ENCODE measurements at regions not wholly inside any gene's neighbourhood (a gene's known extent, or its start where the extent isn't known, plus 50 kb on each side); places are given as distances from the start of the nearest gene placed in this dataset.
A peak's percentile ranks its signal among the peaks of the same experiment; 100 is the strongest.

DNA sequence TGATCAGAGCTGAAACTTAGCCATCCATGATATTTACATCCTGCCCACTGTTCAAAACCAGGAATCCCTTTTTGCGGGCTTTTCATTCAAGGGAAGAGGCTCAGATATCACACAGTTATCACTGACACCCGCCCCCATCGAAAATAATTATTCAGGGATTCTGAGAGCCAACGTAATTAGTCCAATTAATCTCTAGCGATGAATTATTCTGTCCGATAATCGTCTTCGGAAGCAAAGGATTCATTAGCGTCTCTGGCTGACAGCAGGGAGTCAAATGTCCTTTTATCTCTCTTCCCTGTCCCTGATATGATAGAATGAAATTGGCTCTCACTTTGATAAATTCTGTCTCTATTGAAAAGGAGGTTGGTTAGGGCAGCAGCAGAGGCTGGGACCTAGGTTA is 140.4 kb upstream of the IPO9 start:
- DNase-seq (no peak), ATAC-seq (no peak)
- WGBS, result 83% methylated on average over 9 of the region's 9 CpGs
- Histone ChIP-seq H3K4me1 (ENCODE audit: control insufficient read depth, insufficient read depth, low read length) (peaks cover 9% of the 10 kb centered on the region), H3K27me3 (ENCODE audit: control insufficient read depth, insufficient read depth) (no peaks in the 10 kb centered on the region), H3K4me3 (ENCODE audit: low read length) (no peak overlapping the region), H3K27ac (ENCODE audit: low read length) (no peak overlapping the region), H3K9me3 (ENCODE audit: control insufficient read depth, low read length) (no peaks in the 10 kb centered on the region)
- intact Hi-C loops (cut with DNase I), result no loop called here

DNA sequence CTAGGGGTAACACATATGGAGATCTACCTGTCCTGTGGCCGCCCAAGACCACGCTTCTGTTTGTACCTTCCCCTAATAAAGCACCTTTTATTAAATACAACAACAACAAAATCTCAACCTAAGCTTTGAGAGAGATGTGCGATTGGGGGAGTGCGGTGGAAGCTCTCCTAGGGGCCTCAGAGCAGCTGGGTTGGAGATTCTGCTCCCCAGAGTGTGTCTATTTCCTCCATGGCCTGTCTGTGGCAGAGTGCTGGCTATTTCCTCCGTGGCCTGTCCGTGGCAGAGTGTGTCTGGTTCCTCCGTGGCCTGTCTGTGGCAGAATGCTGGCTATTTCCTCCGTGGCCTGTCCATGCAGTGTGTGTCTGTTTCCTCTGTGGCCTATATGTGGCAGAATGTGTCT is 139.3 kb upstream of the IPO9 start:
- H3K27me3 ChIP-seq (ENCODE audit: control insufficient read depth, insufficient read depth), result no peaks in the 10 kb centered on the region
- peaks cover 18% of the 10 kb centered on the region for H3K4me1 ChIP-seq (ENCODE audit: control insufficient read depth, insufficient read depth, low read length)
- H3K9me3 ChIP-seq (ENCODE audit: control insufficient read depth, low read length), result no peaks in the 10 kb centered on the region
- no peak overlapping the region for H3K4me3 ChIP-seq (ENCODE audit: low read length)
- H3K27ac ChIP-seq (ENCODE audit: low read length), result no peak overlapping the region
- DNase-seq (no peak), ATAC-seq (no peak)
- WGBS, result 96% methylated on average over 8 of the region's 8 CpGs
- intact Hi-C loops (cut with DNase I), result loop anchor here in 2 of 4 donors (10.0 kb wide), 2 partner anchors 45 to 55 kb away; no protein-coding TSS in a partner anchor

DNA sequence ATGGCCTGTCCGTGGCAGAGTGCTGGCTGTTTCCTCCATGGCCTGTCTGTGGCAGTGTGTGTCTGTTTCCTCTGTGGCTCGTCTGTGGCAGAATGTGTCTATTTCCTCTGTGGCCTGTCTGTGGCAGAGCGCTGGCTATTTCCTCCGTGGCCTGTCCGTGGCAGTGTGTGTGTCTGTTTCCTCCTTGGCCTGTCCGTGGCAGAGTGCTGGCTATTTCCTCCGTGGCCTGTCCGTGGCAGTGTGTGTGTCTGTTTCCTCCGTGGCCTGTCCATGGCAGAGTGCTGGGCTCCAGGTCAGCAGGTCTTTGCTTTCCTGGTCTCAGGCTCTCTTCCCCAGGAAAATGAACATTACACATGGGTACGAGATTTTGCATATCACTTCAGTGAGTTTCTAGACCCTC is 138.4 kb upstream of the IPO9 start:
- WGBS, result 84% methylated on average over 10 of the region's 10 CpGs
- ATAC-seq, result no peak
- Histone ChIP-seq H3K27me3 (ENCODE audit: control insufficient read depth, insufficient read depth) (no peaks in the 10 kb centered on the region), H3K4me1 (ENCODE audit: control insufficient read depth, insufficient read depth, low read length) (peaks cover 26% of the 10 kb centered on the region), H3K27ac (ENCODE audit: low read length) (no peak overlapping the region), H3K9me3 (ENCODE audit: control insufficient read depth, low read length) (no peaks in the 10 kb centered on the region), H3K4me3 (ENCODE audit: low read length) (no peak overlapping the region)
- intact Hi-C loops (cut with DNase I), result loop anchor here in 2 of 4 donors (10.0 kb wide), 2 partner anchors 46 to 56 kb away; no protein-coding TSS in a partner anchor
- no peak for DNase-seq

DNA sequence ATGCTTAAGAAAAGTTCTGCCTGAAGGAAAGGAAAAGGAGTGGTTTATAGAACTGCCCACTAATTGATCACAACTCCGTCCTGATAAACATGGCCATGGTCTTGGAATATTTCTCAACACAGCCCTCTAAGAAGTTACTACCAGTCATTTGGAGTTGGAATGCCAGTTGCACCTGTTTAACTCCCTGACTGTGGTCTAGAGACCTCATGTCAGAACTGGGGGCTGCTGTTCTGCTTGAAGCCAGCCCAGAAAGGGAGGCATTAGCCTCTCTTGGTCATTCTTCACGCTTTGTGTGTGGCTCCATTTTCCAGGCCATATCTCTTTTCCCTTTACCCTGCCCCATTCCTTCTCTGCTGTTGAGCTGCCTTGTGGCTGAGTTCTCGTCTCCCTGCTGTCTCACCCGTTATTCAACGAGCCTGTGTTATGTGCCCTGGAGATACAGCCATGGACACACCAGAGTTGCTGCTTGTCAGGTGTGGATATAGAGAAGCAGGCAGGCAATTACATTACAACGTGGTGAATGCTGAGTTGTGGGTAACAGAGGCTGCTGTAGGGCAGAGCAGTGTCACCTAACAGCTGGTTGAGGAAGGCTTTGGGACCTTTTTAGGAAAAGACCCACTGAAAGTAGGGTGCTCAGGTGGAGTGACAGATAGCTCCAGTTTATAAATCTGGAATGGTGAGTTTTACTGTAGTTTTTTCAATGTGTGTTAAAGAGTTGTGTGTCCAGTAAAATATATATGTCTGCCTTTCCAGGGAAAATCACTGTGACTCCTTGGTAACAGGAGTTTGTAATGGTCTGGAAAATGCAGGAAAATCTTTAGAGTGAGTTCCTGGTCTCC is 137.0 kb upstream of the IPO9 start:
- intact Hi-C loops (cut with DNase I), result loop anchor here in 2 of 4 donors (10.0 kb wide), 2 partner anchors 47 to 57 kb away; no protein-coding TSS in a partner anchor
- no peak for DNase-seq
- 73% methylated on average over 6 of the region's 6 CpGs for WGBS
- ATAC-seq, result no peak
- no peak overlapping the region for H3K4me3 ChIP-seq (ENCODE audit: low read length)
- H3K9me3 ChIP-seq (ENCODE audit: control insufficient read depth, low read length), result no peaks in the 10 kb centered on the region
- peaks cover 37% of the 10 kb centered on the region for H3K4me1 ChIP-seq (ENCODE audit: control insufficient read depth, insufficient read depth, low read length)
- no peak overlapping the region for H3K27ac ChIP-seq (ENCODE audit: low read length)
- H3K27me3 ChIP-seq (ENCODE audit: control insufficient read depth, insufficient read depth), result no peaks in the 10 kb centered on the region

DNA sequence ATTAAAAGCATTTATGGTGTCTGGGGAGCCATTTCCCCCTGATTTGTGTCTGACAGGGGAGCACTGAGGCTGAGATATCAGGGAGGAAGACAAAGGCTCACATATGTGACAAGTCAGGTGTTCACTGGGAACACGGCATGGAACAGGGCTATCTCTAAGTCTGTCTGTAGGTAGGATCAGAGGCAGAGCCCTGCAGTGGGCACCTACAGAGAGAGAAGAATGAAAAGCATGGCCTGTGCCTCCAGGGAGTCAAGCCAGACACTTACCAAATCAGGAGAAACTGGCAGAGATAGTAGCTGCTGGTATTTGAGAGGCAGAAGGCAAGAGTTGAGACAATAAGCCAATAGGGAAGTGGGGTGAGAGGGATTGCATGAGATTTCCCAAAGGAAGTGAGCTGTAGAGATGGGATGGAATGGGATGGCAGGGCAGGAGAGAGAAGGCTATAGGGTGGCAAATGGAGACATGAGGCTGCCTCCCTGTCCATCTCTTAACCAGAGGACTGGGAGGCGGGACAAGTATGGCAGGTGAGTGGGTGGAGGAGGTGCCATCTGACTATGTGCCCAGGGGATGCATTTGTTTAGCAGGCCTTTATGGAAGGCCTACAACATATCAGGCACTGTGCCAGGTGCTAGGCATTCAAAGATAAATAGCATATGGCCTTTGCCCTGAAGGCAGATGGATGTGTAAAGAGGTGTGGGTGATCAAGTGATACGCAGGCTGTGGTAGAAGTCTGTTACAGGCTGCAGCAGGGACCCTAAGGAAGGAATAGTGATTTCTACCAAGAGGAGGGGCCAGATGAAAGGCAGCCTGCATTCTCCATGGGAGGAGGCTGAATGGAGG is 136.2 kb upstream of the IPO9 start:
- DNase-seq (no peak), ATAC-seq (no peak)
- Histone ChIP-seq H3K27ac (ENCODE audit: low read length) (no peak overlapping the region), H3K4me3 (ENCODE audit: low read length) (no peak overlapping the region), H3K4me1 (ENCODE audit: control insufficient read depth, insufficient read depth, low read length) (peaks cover 42% of the 10 kb centered on the region), H3K9me3 (ENCODE audit: control insufficient read depth, low read length) (no peaks in the 10 kb centered on the region), H3K27me3 (ENCODE audit: control insufficient read depth, insufficient read depth) (no peaks in the 10 kb centered on the region)
- WGBS, result 92% methylated on average over 3 of the region's 3 CpGs
- intact Hi-C loops (cut with DNase I), result loop anchor here in 2 of 4 donors (10.0 kb wide), 2 partner anchors 48 to 58 kb away; no protein-coding TSS in a partner anchor

DNA sequence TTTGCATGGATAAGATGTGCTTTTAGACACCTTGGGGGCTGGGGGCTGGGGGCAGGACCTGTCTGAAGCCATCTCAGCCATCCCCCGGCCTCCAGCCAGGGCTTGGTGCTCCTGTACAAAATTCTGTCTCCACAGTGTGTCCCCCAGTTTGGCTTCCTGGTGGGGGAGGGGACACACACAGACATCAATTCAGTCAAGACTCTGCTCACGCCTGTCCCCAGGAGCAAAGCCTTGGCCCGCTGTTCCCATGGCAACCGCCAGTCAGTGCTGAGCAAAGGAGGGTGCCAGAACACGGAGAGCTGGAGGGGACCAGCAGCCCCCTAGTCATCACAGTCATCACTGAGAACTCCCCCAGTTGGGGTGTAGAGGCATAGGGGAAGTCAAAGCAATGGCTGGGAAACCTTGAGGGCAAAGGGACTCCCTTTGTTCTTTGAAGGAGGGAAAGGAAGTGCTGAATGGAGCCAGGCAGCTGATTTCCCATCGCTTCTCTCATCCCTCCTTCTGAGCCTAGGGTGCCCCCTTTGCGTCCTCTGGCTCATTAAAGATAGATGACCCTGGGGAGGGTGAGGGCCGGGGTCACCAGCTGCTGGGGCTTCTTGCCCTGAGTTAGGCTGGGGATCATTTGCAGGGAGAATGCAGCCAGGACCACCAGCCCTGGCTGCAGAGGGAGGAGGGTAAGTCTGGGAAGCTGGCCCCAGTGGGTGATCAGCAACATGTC is 134.9 kb upstream of the IPO9 start:
- Histone ChIP-seq H3K27ac (ENCODE audit: low read length) (no peak overlapping the region), H3K9me3 (ENCODE audit: control insufficient read depth, low read length) (no peaks in the 10 kb centered on the region), H3K4me3 (ENCODE audit: low read length) (no peak overlapping the region), H3K4me1 (ENCODE audit: control insufficient read depth, insufficient read depth, low read length) (peaks cover 42% of the 10 kb centered on the region), H3K27me3 (ENCODE audit: control insufficient read depth, insufficient read depth) (no peaks in the 10 kb centered on the region)
- no peak for ATAC-seq
- intact Hi-C loops (cut with DNase I), result loop anchor here in 2 of 4 donors (10.0 kb wide), 2 partner anchors 49 to 59 kb away; no protein-coding TSS in a partner anchor
- 80% methylated on average over 8 of the region's 8 CpGs for WGBS
- peak in 1 of 3 donors; percentile 55 for DNase-seq

DNA sequence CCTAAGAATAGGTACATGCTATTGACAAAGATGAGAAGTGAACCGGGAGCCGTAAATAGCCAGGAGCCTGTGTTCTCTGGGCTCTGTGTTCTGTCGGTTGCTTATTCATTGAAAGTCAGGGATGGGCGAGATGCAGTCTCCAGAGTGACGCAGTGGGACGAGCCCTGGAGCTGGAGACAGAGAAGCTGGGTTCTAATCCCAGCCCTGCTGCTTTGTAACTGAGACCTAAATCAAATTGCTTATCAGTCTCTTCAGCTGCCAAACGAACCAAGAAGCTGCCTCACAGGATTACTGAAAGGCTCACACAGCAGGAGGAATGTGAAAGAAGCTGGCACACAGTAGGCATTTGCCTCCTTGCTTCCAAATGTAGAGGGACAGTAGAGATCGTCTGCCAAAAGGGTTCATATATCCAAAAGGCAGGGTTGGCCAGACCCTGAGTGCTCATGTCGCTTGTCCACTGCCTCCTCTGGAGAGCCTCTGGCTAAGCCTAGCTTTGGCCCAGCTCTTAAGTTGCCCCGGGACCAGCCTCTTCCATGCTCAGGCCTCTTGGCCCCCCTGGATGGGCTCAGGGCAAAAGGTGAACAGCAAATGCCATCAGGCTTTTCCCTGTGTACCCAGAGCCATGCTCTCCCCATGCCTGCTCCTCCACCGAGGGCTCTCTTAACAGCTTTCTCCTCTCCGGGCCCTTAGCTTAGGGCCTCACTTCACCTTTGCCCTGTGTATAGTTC is 134.2 kb upstream of the IPO9 start:
- peak overlapping the region; percentile 13 for H3K27ac ChIP-seq (ENCODE audit: low read length)
- intact Hi-C loops (cut with DNase I), result loop anchor here in 2 of 4 donors (10.0 kb wide), 2 partner anchors 50 to 60 kb away; no protein-coding TSS in a partner anchor
- 75% methylated on average over 12 of the region's 12 CpGs for WGBS

DNA sequence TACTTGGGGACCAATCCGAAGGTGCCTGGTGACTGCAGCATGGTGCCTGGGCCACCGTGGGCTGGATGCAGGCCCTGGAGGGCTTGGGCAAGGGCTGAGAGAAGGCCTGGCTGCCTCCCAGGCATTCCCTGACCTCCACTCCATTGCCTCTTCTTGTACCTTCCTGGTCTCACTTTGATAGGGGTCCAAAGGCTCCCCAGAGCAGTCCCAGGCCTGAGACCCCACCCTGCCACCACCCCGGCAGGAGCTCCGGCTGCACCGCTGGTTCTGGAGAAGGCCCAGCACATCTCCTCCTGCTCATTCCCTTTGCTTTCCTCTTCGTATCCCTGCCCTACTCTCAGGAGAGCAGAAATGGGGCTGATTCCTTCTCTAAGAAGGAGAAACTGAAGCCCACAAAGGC is 133.3 kb upstream of the IPO9 start:
- no peaks in the 10 kb centered on the region for H3K9me3 ChIP-seq (ENCODE audit: control insufficient read depth, low read length)
- H3K27ac ChIP-seq (ENCODE audit: low read length), result peak overlapping the region; percentile 33
- no peak overlapping the region for H3K4me3 ChIP-seq (ENCODE audit: low read length)
- peak in 1 of 2 donors; percentile 6 for ATAC-seq
- peaks cover 42% of the 10 kb centered on the region for H3K4me1 ChIP-seq (ENCODE audit: control insufficient read depth, insufficient read depth, low read length)
- intact Hi-C loops (cut with DNase I), result loop anchor here in 2 of 4 donors (10.0 kb wide), 2 partner anchors 51 to 61 kb away; no protein-coding TSS in a partner anchor
- peak in 1 of 3 donors; percentile 27 for DNase-seq
- 67% methylated on average over 6 of the region's 6 CpGs for WGBS
- no peaks in the 10 kb centered on the region for H3K27me3 ChIP-seq (ENCODE audit: control insufficient read depth, insufficient read depth)

More for the DNA sequence above, 134.2 kb upstream of the IPO9 start:
- no peaks in the 10 kb centered on the region for H3K27me3 ChIP-seq (ENCODE audit: control insufficient read depth, insufficient read depth)
- ATAC-seq (no peak), DNase-seq (peak in 1 of 3 donors; percentile 28)
- peaks cover 42% of the 10 kb centered on the region for H3K4me1 ChIP-seq (ENCODE audit: control insufficient read depth, insufficient read depth, low read length)
- no peak overlapping the region for H3K4me3 ChIP-seq (ENCODE audit: low read length)
- no peaks in the 10 kb centered on the region for H3K9me3 ChIP-seq (ENCODE audit: control insufficient read depth, low read length)

DNA sequence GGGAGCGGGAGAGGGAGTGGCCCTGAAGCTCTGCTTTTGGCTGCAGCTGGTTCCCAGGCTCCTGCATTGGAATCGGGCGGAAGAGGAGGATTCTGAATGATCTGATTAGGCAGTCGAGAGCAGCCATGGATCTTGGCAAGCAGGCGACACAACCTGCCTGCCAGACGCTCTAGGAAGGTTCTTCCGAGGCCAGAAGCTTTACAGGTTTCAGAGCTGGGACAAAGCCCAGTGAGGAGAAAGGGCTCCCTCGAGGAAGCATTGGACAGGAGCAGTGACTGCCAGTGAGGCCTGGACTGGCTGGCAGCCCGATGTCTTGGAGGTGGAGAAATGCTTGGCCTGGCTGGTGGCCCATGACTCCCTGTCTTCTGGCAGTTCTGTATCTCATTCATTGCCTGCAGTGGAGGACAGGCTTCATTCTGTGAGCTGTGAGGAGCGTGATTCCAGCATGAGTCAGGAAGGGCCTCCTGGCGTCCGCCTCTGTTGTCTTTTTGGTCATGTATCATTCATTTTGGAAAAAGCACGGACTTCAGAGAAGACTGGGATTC is 132.7 kb upstream of the IPO9 start:
- DNase-seq (peak; percentile 92 to 94 (median 93)), ATAC-seq (peak; percentile 91 to 92)
- 25% methylated on average over 13 of the region's 13 CpGs for whole genome bisulfite sequencing
- Histone ChIP-seq H3K4me1 (ENCODE audit: control insufficient read depth, insufficient read depth, low read length) (peaks cover 42% of the 10 kb centered on the region), H3K9me3 (ENCODE audit: control insufficient read depth, low read length) (no peaks in the 10 kb centered on the region), H3K4me3 (ENCODE audit: low read length) (no peak overlapping the region), H3K27ac (ENCODE audit: low read length) (peak overlapping the region; percentile 28), H3K27me3 (ENCODE audit: control insufficient read depth, insufficient read depth) (no peaks in the 10 kb centered on the region)
- intact Hi-C loops (cut with DNase I), result loop anchor here in 2 of 4 donors (10.0 kb wide), 2 partner anchors 51 to 61 kb away; no protein-coding TSS in a partner anchor
